ENCODE measurements at regions not wholly inside any gene's neighbourhood (a gene's known extent, or its start where the extent isn't known, plus 50 kb on each side); places are given as distances from the start of the nearest gene placed in this dataset.

- no peak for TF ChIP-seq ARNT (IDR thresholded peaks at IDR 0.05)
- TF ChIP-seq GTF2F1 (IDR thresholded peaks at IDR 0.05; ENCODE audit: low read depth, low read length) = no peak
- peak; percentile 77 for TF ChIP-seq C11orf30 (IDR thresholded peaks at IDR 0.05; ENCODE audit: low read depth)
- no peak for TF ChIP-seq THAP7 (CRISPR knock-in tag; IDR thresholded peaks at IDR 0.05)
- TF ChIP-seq ELF2 (CRISPR knock-in tag; IDR thresholded peaks at IDR 0.05) = no peak
- no peak for TF ChIP-seq SMARCE1 (IDR thresholded peaks at IDR 0.05)
- no peak for TF ChIP-seq ARID1B (IDR thresholded peaks at IDR 0.05)
- peak; percentile 33; the same call in 1 of the 2 replicates for TF ChIP-seq L3MBTL2 (IDR thresholded peaks at IDR 0.05)
- TF ChIP-seq ZC3H11A (IDR thresholded peaks at IDR 0.05; ENCODE audit: low read depth, low read length) = no peak
- TF ChIP-seq KAT7 (CRISPR knock-in tag; IDR thresholded peaks at IDR 0.05; ENCODE audit: borderline replicate concordance) = no peak
- TF ChIP-seq FOXA1 (IDR thresholded peaks at IDR 0.05; ENCODE audit: borderline replicate concordance) = no peak
- TF ChIP-seq MAFG (tag; conservative IDR thresholded peaks at IDR 0.05) = peak; percentile 59
- no peak for TF ChIP-seq GATA2 (CRISPR knock-in tag; IDR thresholded peaks at IDR 0.05)
- TF ChIP-seq MEIS2 (IDR thresholded peaks at IDR 0.05; ENCODE audit: partially characterized antibody) = no peak
- TF ChIP-seq HOXB6 (CRISPR knock-in tag; IDR thresholded peaks at IDR 0.05; ENCODE audit: borderline replicate concordance) = no peak
- no peak for TF ChIP-seq SRF (CRISPR knock-in tag; IDR thresholded peaks at IDR 0.05)
- no peak for TF ChIP-seq LARP7 (IDR thresholded peaks at IDR 0.05)
- no peak for TF ChIP-seq EP300 (IDR thresholded peaks at IDR 0.05; ENCODE audit: low read length)
- TF ChIP-seq ZBTB8A (IDR thresholded peaks at IDR 0.05; ENCODE audit: partially characterized antibody) = no peak
- TF ChIP-seq STAT5A (IDR thresholded peaks at IDR 0.05; ENCODE audit: borderline replicate concordance, low read length) = no peak
- no peak for TF ChIP-seq MTA1 (IDR thresholded peaks at IDR 0.05; ENCODE audit: borderline replicate concordance)
- TF ChIP-seq BRF2 (IDR thresholded peaks at IDR 0.05; ENCODE audit: borderline replicate concordance, insufficient read depth, insufficient read length) = no peak
- TF ChIP-seq POLR2AphosphoS5 (IDR thresholded peaks at IDR 0.05; ENCODE audit: control insufficient read depth, insufficient read depth, low read depth, low read length) = no peak
- no peak for TF ChIP-seq MXI1 (IDR thresholded peaks at IDR 0.05; ENCODE audit: low read depth, low read length)
- no peak for TF ChIP-seq ASH1L (IDR thresholded peaks at IDR 0.05; ENCODE audit: borderline replicate concordance, low read depth, partially characterized antibody)
- TF ChIP-seq RBM17 (IDR thresholded peaks at IDR 0.05; ENCODE audit: borderline replicate concordance, low read depth, low read length) = no peak
- no peak for TF ChIP-seq MNT (conservative IDR thresholded peaks at IDR 0.05)
Measured at GRCh38 chr10:6769704-6770417, 189.8 kb upstream of the PRKCQ start (continued).
